ENCODE measurements at regions not wholly inside any gene's neighbourhood (a gene's known extent, or its start where the extent isn't known, plus 50 kb on each side); places are given as distances from the start of the nearest gene placed in this dataset.

DNA sequence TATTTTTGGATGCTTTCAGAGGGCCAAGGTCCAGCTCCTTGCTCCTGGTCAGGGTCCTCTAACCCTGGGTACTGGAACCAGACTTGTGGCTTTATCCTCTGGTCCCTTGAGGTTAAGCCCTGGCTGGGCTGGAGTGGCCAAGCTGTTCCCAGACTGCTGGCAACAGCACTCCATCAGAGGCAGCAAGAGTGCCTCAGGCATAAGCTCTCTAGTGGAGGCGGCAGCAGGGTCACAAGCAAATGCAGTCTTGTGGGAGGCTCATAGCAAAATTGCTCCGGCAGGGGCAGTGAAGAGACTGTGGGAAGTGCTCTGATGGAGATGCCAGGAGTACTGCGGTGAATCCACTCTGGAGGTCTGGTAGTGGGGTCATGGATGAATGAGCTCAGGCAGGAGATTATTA, 128.9 kb upstream of the OTOS start:
- no peak for DNase-seq
- no peak for TF ChIP-seq EZH2phosphoT487 (IDR thresholded peaks at IDR 0.05; ENCODE audit: insufficient read depth, low read depth)
- no peak for TF ChIP-seq EZH2 (IDR thresholded peaks at IDR 0.05; ENCODE audit: insufficient read depth, poor library complexity, severe bottlenecking)
- Histone ChIP-seq H3K9ac (no peak overlapping the region), H3K27me3 (replicated peaks; ENCODE audit: insufficient read depth) (peaks cover 43% of the 10 kb centered on the region), H3K9me2 (ENCODE audit: insufficient read depth) (no peaks in the 10 kb centered on the region), H4K20me1 (ENCODE audit: insufficient read depth) (no peaks in the 10 kb centered on the region), H3K79me2 (ENCODE audit: insufficient read depth) (no peaks in the 10 kb centered on the region), H3K9me3 (ENCODE audit: low read depth) (peaks cover 8% of the 10 kb centered on the region), H2AFZ (no peak overlapping the region), H3F3A (ENCODE audit: insufficient read depth) (no peaks in the 10 kb centered on the region), H3K4me3 (no peak overlapping the region), H3K4me1 (ENCODE audit: insufficient read depth) (no peaks in the 10 kb centered on the region), H3K4me2 (ENCODE audit: unreplicated experiment) (no peak overlapping the region), H3K36me3 (ENCODE audit: low read depth) (no peaks in the 10 kb centered on the region), H3K27ac (no peak overlapping the region)
- 55 to 58% methylated on average over 3 of the region's 3 CpGs for WGBS, 2 experiments (ENCODE audit: low coverage in 1 of 2, low lambda C conversion rate in 2 of 2, missing lambda C conversion rate in 2 of 2)
- in situ Hi-C loops (cut with MboI) = no loop called here

DNA sequence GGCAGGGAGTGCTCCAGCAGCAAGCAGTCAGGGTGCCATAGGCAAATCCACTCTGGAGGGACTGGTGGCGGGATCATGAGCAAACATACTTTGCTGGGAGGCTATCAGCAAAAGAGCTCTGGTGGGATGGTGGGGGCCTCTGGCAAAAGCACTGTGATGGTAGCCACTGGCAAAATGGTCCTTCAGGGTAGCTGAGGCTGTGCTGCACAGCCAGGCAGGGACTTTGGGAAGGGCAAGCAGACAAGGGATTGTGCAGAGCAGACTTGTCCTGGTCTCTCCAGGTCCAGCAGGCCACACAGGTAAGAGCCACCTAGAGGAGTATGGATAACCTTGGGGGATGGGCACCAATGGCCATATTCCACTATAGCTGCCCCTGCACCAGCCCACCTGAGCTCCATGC, 129.4 kb upstream of the OTOS start:
- H3K4me3 ChIP-seq = no peak overlapping the region
- H3K9ac ChIP-seq = no peak overlapping the region
- H2AFZ ChIP-seq = no peak overlapping the region
- no peaks in the 10 kb centered on the region for H3F3A ChIP-seq (ENCODE audit: insufficient read depth)
- no peaks in the 10 kb centered on the region for H3K4me1 ChIP-seq (ENCODE audit: insufficient read depth)
- 47 to 53% methylated on average over 1 of the region's 1 CpG for WGBS, 2 experiments (ENCODE audit: low coverage in 1 of 2, low lambda C conversion rate in 2 of 2, missing lambda C conversion rate in 2 of 2)
- no peak overlapping the region for H3K4me2 ChIP-seq (ENCODE audit: unreplicated experiment)
- TF ChIP-seq EZH2phosphoT487 (IDR thresholded peaks at IDR 0.05; ENCODE audit: insufficient read depth, low read depth) = no peak
- TF ChIP-seq EZH2 (IDR thresholded peaks at IDR 0.05; ENCODE audit: insufficient read depth, poor library complexity, severe bottlenecking) = no peak
- in situ Hi-C loops (cut with MboI) = no loop called here
- no peaks in the 10 kb centered on the region for H3K79me2 ChIP-seq (ENCODE audit: insufficient read depth)
- H3K27me3 ChIP-seq (replicated peaks; ENCODE audit: insufficient read depth) = peaks cover 43% of the 10 kb centered on the region
- H3K27ac ChIP-seq = no peak overlapping the region
- peaks cover 8% of the 10 kb centered on the region for H3K9me3 ChIP-seq (ENCODE audit: low read depth)
- no peaks in the 10 kb centered on the region for H3K36me3 ChIP-seq (ENCODE audit: low read depth)
- DNase-seq = no peak
- no peaks in the 10 kb centered on the region for H4K20me1 ChIP-seq (ENCODE audit: insufficient read depth)
- H3K9me2 ChIP-seq (ENCODE audit: insufficient read depth) = no peaks in the 10 kb centered on the region

DNA sequence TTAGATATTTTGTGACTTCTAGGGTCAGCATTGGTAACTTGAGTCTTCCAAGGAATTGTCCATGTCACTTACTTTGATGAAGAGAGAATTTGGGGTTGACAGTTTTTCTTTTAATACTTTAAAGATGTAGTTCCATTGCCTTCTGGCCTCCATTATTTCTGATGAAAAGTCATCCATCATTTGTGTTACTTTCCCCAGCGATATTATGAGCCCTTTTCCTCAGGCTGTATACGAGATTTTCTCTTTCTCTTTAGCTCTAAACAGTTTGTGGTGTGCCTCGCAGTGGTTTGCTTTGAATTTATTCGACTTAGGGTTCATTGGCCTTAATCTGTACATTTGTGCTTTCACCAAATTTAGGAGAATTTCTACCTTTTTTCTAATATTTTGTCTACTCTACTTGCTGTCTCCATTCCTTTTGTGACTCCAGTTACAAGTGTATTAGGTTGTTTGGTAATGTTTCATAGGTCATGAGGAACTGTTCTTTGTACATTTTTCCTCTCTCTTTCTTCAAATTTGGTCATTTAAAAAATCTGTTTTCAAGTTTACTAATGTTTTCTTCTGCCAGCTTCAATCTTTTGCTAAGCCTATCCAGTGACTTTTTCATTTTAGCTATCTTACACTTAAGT, 131.4 kb upstream of the OTOS start:
- no peaks in the 10 kb centered on the region for H3K4me1 ChIP-seq (ENCODE audit: insufficient read depth)
- peaks cover 8% of the 10 kb centered on the region for H3K9me3 ChIP-seq (ENCODE audit: low read depth)

DNA sequence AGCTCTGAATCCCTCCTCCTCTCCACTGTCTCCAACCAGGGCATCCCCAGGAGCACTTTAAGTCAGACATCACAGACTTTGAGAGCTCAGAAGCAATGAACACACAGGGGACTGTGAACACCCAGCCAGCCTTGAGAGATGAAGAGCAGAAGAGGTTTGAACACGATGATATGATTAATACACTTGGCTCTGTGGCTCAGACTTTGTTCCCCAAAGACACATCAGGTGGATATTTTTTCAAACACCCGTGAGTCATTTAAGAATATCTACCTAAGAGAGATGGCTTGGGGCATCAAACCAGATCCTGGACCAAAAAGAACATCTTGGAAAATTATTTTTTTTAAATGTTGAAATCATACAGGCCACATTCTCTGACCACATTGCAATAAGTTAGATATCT, 134.9 kb upstream of the OTOS start:
- no peaks in the 10 kb centered on the region for H3K79me2 ChIP-seq (ENCODE audit: insufficient read depth)
- TF ChIP-seq EZH2phosphoT487 (IDR thresholded peaks at IDR 0.05; ENCODE audit: insufficient read depth, low read depth) = no peak
- no peak for TF ChIP-seq EZH2 (IDR thresholded peaks at IDR 0.05; ENCODE audit: insufficient read depth, poor library complexity, severe bottlenecking)
- no peaks in the 10 kb centered on the region for H3K9me2 ChIP-seq (ENCODE audit: insufficient read depth)
- H3K4me1 ChIP-seq (ENCODE audit: insufficient read depth) = peaks cover 10% of the 10 kb centered on the region
- no peaks in the 10 kb centered on the region for H3F3A ChIP-seq (ENCODE audit: insufficient read depth)
- peaks cover 8% of the 10 kb centered on the region for H3K9me3 ChIP-seq (ENCODE audit: low read depth)
- H3K4me2 ChIP-seq (ENCODE audit: unreplicated experiment) = no peak overlapping the region
- H2AFZ ChIP-seq = no peak overlapping the region
- 0 to 2% methylated on average over 2 of the region's 2 CpGs for WGBS, 2 experiments (ENCODE audit: low coverage in 1 of 2, low lambda C conversion rate in 2 of 2, missing lambda C conversion rate in 2 of 2)
- no peaks in the 10 kb centered on the region for H3K36me3 ChIP-seq (ENCODE audit: low read depth)
- H3K4me3 ChIP-seq = no peak overlapping the region
- H3K9ac ChIP-seq = no peak overlapping the region
- DNase-seq = no peak
- in situ Hi-C loops (cut with MboI) = no loop called here
- H3K27me3 ChIP-seq (replicated peaks; ENCODE audit: insufficient read depth) = peaks cover 40% of the 10 kb centered on the region
- no peaks in the 10 kb centered on the region for H4K20me1 ChIP-seq (ENCODE audit: insufficient read depth)
- H3K27ac ChIP-seq = no peak overlapping the region

More for the DNA sequence above, 131.4 kb upstream of the OTOS start:
- no peaks in the 10 kb centered on the region for H3K36me3 ChIP-seq (ENCODE audit: low read depth)
- H3K9ac ChIP-seq = no peak overlapping the region
- no peaks in the 10 kb centered on the region for H3K79me2 ChIP-seq (ENCODE audit: insufficient read depth)
- H3K4me3 ChIP-seq = no peak overlapping the region
- H2AFZ ChIP-seq = no peak overlapping the region
- no peaks in the 10 kb centered on the region for H3K9me2 ChIP-seq (ENCODE audit: insufficient read depth)
- WGBS, 2 experiments (ENCODE audit: low coverage in 1 of 2, low lambda C conversion rate in 2 of 2, missing lambda C conversion rate in 2 of 2) = 14 to 19% methylated on average over 4 of the region's 4 CpGs
- H3K27ac ChIP-seq = no peak overlapping the region
- no peak for DNase-seq
- H4K20me1 ChIP-seq (ENCODE audit: insufficient read depth) = no peaks in the 10 kb centered on the region
- in situ Hi-C loops (cut with MboI) = no loop called here
- H3K27me3 ChIP-seq (replicated peaks; ENCODE audit: insufficient read depth) = peaks cover 43% of the 10 kb centered on the region
- TF ChIP-seq EZH2phosphoT487 (IDR thresholded peaks at IDR 0.05; ENCODE audit: insufficient read depth, low read depth) (no peak), EZH2 (IDR thresholded peaks at IDR 0.05; ENCODE audit: insufficient read depth, poor library complexity, severe bottlenecking) (no peak)
- H3F3A ChIP-seq (ENCODE audit: insufficient read depth) = no peaks in the 10 kb centered on the region
- no peak overlapping the region for H3K4me2 ChIP-seq (ENCODE audit: unreplicated experiment)

Data from GM23248 (cell line).